Lung (tissue), 11 donors: ENCODE measurements at regions not wholly inside any gene's neighbourhood (a gene's known extent, or its start where the extent isn't known, plus 50 kb on each side); places are given as distances from the start of the nearest gene placed in this dataset.

ENCODE experiments used
- ATAC-seq: fragments of 200-7000 bp; cut with Tn5 transposase; one replicate; pipeline ENCODE4 v1.9.1; 2020; ENCODE audit warnings: moderate number of reproducible peaks; ENCODE audit not compliant: insufficient read depth, low FRiP score
- DNase-seq, 3 donors: peaks; one replicate each; pipeline ENCODE4 v3.0.0-alpha.2; 2013 to 2017
- H3K27ac ChIP-seq, 2 donors: one replicate each; pipeline ENCODE4 v1.5.1; 2013; ENCODE audit warnings: mild to moderate bottlenecking in 2 of 2, moderate library complexity in 2 of 2, control low read depth in 1 of 2, inconsistent platforms in 1 of 2, low read depth in 1 of 2, low read length in 1 of 2
- H3K27me3 ChIP-seq, 3 donors: one replicate each; pipeline ENCODE4 v1.5.1; 2013; ENCODE audit warnings: low read length in 2 of 3; ENCODE audit not compliant: control insufficient read depth in 3 of 3, insufficient read depth in 3 of 3
- H3K36me3 ChIP-seq, 4 donors: one replicate each; pipeline ENCODE4 v1.5.1; 2013; ENCODE audit warnings: low read length in 4 of 4, mild to moderate bottlenecking in 1 of 4, moderate library complexity in 1 of 4; ENCODE audit not compliant: control insufficient read depth in 4 of 4, insufficient read depth in 4 of 4
- H3K4me1 ChIP-seq, 5 donors: one replicate each; pipeline ENCODE4 v1.5.1; 2013; ENCODE audit warnings: low read length in 5 of 5, mild to moderate bottlenecking in 2 of 5, moderate library complexity in 1 of 5; ENCODE audit not compliant: control insufficient read depth in 5 of 5, insufficient read depth in 5 of 5
- H3K4me3 ChIP-seq: one replicate; pipeline ENCODE4 v1.5.1; 2013; ENCODE audit warnings: mild to moderate bottlenecking, control low read depth, moderate library complexity
- H3K9ac ChIP-seq, 2 donors: one replicate each; pipeline ENCODE4 v1.5.1; 2013; ENCODE audit warnings: low read length in 2 of 2, control low read depth in 1 of 2; ENCODE audit not compliant: insufficient read depth in 1 of 2
- H3K9me3 ChIP-seq, 4 donors: one replicate each; pipeline ENCODE4 v1.5.1; 2013; ENCODE audit warnings: low read length in 3 of 4, mild to moderate bottlenecking in 1 of 4, moderate library complexity in 1 of 4; ENCODE audit not compliant: control insufficient read depth in 4 of 4, insufficient read depth in 3 of 4
- WGBS, 2 donors: extraction: QIAGEN DNeasy Blood & Tissue Kit; methylation state at CpG; one replicate each; pipeline ENCODE4 v1.1.7; 2013; 5-methylcytosine and 5-hydroxymethylcytosine counted together
- TF ChIP-seq, protein P1 (sequence below): IDR thresholded peaks from 2 replicates; pipeline ENCODE4 v1.5.1; 2012; ENCODE audit warnings: mild to moderate bottlenecking; ENCODE audit errors: control extremely low read depth, extremely low read depth
- donor health status: control.
- donor health status: control.
- donor health status: Bipolar disorder and iron deficiency.
- donor health status: healthy.
- donor health status: DM: yes; HTN: yes; CAD: no.

GRCh38 chr6:167227984-167228383, 63.1 kb upstream of the UNC93A start:
- TF ChIP-seq, protein P1, sequence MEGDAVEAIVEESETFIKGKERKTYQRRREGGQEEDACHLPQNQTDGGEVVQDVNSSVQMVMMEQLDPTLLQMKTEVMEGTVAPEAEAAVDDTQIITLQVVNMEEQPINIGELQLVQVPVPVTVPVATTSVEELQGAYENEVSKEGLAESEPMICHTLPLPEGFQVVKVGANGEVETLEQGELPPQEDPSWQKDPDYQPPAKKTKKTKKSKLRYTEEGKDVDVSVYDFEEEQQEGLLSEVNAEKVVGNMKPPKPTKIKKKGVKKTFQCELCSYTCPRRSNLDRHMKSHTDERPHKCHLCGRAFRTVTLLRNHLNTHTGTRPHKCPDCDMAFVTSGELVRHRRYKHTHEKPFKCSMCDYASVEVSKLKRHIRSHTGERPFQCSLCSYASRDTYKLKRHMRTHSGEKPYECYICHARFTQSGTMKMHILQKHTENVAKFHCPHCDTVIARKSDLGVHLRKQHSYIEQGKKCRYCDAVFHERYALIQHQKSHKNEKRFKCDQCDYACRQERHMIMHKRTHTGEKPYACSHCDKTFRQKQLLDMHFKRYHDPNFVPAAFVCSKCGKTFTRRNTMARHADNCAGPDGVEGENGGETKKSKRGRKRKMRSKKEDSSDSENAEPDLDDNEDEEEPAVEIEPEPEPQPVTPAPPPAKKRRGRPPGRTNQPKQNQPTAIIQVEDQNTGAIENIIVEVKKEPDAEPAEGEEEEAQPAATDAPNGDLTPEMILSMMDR: no peak

GRCh38 chr6:167229586-167229985, 61.5 kb upstream of the UNC93A start:
- WGBS, 2 donors: 76 to 80% methylated on average over 4 of the region's 4 CpGs
- Histone ChIP-seq H3K27me3 (peaks cover 0 to 12% (median 0%) of the 10 kb centered on the region in 3 donors), H3K4me3 (no peak overlapping the region), H3K27ac (no peak overlapping the region), H3K9ac (no peak overlapping the region), H3K9me3 (peaks cover 0 to 2% (median 0%) of the 10 kb centered on the region in 4 donors), H3K36me3 (no peaks in the 10 kb centered on the region), H3K4me1 (peaks cover 0 to 4% (median 0%) of the 10 kb centered on the region in 5 donors)
- no peak for DNase-seq
- TF ChIP-seq, protein P1: no peak
- no peak for ATAC-seq

More at GRCh38 chr6:167227984-167228383, 63.1 kb upstream of the UNC93A start:
- Histone ChIP-seq H3K9me3 (peaks cover 0 to 2% (median 0%) of the 10 kb centered on the region in 4 donors), H3K4me1 (peaks cover 0 to 1% (median 0%) of the 10 kb centered on the region in 5 donors), H3K27ac (no peak overlapping the region), H3K9ac (no peak overlapping the region), H3K4me3 (no peak overlapping the region), H3K36me3 (no peaks in the 10 kb centered on the region), H3K27me3 (peaks cover 0 to 5% (median 0%) of the 10 kb centered on the region in 3 donors)
- WGBS, 2 donors: 85 to 86% methylated on average over 7 of the region's 7 CpGs
- no peak for DNase-seq
- ATAC-seq: no peak

DNA sequence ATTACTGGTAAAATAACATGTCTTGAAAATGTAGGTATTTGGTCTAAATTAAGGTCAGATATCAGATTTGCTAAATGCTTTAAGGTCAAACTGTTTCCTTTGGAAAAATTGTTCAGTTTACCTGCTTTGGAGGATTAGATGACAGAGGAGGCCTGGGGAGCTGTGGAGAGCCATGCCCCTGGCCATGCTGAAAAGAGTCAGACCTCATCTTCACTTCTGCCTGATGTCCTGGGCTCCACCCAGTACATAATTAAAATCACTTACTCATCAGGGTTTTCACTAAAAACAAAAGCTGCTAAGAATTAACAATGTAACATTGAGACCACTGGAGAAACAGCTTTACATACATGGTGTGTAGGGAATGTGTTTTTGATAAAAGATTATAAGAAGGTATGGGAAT, 60.8 kb upstream of the UNC93A start:
- H3K9me3 ChIP-seq: peaks cover 0 to 2% (median 0%) of the 10 kb centered on the region in 4 donors
- ATAC-seq (no peak), DNase-seq (no peak)
- no peak overlapping the region for H3K4me3 ChIP-seq
- TF ChIP-seq, protein P1: no peak
- peaks cover 0 to 12% (median 0%) of the 10 kb centered on the region in 3 donors for H3K27me3 ChIP-seq
- H3K9ac ChIP-seq: no peak overlapping the region
- H3K36me3 ChIP-seq: no peaks in the 10 kb centered on the region
- H3K27ac ChIP-seq: no peak overlapping the region
- peaks cover 0 to 10% (median 1%) of the 10 kb centered on the region in 5 donors for H3K4me1 ChIP-seq

- no peaks in the 10 kb centered on the region for H3K9me3 ChIP-seq
- H3K27me3 ChIP-seq: peaks cover 0 to 12% (median 11%) of the 10 kb centered on the region in 3 donors
- H3K4me3 ChIP-seq: no peak overlapping the region
- ATAC-seq: no peak
- DNase-seq: no peak
- H3K4me1 ChIP-seq: peaks cover 0 to 13% (median 0%) of the 10 kb centered on the region in 5 donors
- WGBS, 2 donors: 67 to 85% methylated on average over 3 of the region's 3 CpGs
- H3K36me3 ChIP-seq: no peaks in the 10 kb centered on the region
- no peak overlapping the region for H3K27ac ChIP-seq
- TF ChIP-seq, protein P1: no peak
- no peak overlapping the region for H3K9ac ChIP-seq
These were observed 58.8 kb upstream of the UNC93A start for GRCh38 chr6:167232356-167232755.
